OCI-LY3 (cell line): ENCODE measurements at regions not wholly inside any gene's neighbourhood (a gene's known extent, or its start where the extent isn't known, plus 50 kb on each side); places are given as distances from the start of the nearest gene placed in this dataset.

Experiments
- EZH2phosphoT487 ChIP-seq: fragments of 200-600 bp; shearing (Covaris generic); IDR thresholded peaks from 2 replicates; pipeline ENCODE4 v1.6.1; 2018; ENCODE audit warnings: antibody characterized with exemption, mixed run types, low read depth
- TF ChIP-seq, protein P1 (sequence below): fragments of 200-600, 300-600 bp; sonication (generic); IDR thresholded peaks from 2 replicates; pipeline ENCODE4 v1.5.1; 2014; ENCODE audit warnings: antibody characterized with exemption, low read length, low read depth

DNA sequence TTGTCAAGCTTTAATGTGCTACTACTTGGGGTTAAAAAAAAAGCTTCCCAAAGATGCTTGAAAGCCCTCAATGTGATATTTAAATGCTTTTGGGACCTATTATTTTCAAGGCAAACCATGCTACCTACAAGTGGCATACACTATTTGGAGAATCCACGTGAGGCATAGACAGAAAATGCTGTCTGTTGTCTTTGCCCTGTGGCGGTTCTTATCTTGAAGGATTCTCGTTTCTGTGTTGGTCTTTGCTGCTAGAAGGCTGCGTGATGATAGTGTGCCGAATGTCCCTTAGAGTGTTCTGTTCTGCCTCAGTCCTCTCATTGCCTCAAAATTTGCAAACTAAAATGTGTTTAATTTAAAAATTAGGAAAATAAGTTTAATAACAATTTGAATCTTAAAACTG is 356.2 kb upstream of the RARB start:
- TF ChIP-seq, protein P1, sequence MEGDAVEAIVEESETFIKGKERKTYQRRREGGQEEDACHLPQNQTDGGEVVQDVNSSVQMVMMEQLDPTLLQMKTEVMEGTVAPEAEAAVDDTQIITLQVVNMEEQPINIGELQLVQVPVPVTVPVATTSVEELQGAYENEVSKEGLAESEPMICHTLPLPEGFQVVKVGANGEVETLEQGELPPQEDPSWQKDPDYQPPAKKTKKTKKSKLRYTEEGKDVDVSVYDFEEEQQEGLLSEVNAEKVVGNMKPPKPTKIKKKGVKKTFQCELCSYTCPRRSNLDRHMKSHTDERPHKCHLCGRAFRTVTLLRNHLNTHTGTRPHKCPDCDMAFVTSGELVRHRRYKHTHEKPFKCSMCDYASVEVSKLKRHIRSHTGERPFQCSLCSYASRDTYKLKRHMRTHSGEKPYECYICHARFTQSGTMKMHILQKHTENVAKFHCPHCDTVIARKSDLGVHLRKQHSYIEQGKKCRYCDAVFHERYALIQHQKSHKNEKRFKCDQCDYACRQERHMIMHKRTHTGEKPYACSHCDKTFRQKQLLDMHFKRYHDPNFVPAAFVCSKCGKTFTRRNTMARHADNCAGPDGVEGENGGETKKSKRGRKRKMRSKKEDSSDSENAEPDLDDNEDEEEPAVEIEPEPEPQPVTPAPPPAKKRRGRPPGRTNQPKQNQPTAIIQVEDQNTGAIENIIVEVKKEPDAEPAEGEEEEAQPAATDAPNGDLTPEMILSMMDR = no peak
- TF ChIP-seq EZH2phosphoT487 = no peak
